AML-193 (cell line): ENCODE measurements at regions not wholly inside any gene's neighbourhood (a gene's known extent, or its start where the extent isn't known, plus 50 kb on each side); places are given as distances from the start of the nearest gene placed in this dataset.
"Not testable (repeated sequence)": the region's sequence is repeated elsewhere in the genome, so short reads cannot be mapped to it uniquely, and the experiment has no call there.

Source experiments
- DNase-seq, 2 experiments: peaks; one replicate each; lab custom pipeline; 2025; lab: John Stamatoyannopoulos, UW

- DNase-seq: no peak
Measured at GRCh38 chr6:67224989-67225388, 1410.1 kb upstream of the ADGRB3 start.

DNA sequence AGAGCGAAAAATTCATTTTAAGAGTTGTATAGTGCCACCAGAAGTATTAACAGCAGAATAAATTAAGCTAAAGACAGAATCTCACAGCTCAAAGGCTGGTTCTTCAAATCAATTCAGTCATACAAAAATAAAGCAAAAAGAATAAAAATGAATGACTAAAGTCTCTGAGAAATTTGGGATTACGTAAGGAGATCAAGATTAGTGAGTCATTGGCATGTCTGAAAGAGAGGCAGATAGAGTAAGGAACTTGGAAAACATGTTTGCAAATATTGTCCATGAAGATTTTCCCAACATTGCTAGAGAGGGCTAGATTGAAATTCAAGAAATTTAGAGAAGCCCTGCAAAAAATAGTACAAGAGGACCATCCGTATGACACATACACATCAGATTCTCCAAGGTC is 1413.9 kb upstream of the ADGRB3 start:
- DNase-seq: no peak

GRCh38 chr6:67219346-67219745 is 1415.7 kb upstream of the ADGRB3 start:
- no peak for DNase-seq

GRCh38 chr6:67212584-67212983 is 1422.5 kb upstream of the ADGRB3 start:
- no peak for DNase-seq

DNA sequence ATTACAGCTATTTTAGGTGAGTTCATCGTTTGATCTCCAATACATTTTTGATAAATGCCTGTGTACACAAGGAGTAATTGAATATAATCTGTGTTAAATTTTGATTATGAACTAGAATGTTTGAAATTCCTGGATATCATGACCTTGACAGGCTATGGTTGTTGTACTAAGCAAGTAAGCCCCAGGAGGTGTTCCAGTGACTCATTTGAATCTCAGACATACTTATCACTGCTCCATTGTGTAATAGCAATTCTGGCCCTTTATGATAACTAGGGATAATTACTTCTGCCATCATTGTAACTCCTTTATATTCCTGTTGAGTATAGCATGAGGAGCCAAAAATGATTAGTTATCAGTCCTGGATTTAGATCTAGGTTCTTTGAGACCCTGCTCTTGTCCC is 1424.6 kb upstream of the ADGRB3 start:
- no peak for DNase-seq

- no peak for DNase-seq
Measured at GRCh38 chr6:67201563-67201962, 1433.5 kb upstream of the ADGRB3 start.

DNA sequence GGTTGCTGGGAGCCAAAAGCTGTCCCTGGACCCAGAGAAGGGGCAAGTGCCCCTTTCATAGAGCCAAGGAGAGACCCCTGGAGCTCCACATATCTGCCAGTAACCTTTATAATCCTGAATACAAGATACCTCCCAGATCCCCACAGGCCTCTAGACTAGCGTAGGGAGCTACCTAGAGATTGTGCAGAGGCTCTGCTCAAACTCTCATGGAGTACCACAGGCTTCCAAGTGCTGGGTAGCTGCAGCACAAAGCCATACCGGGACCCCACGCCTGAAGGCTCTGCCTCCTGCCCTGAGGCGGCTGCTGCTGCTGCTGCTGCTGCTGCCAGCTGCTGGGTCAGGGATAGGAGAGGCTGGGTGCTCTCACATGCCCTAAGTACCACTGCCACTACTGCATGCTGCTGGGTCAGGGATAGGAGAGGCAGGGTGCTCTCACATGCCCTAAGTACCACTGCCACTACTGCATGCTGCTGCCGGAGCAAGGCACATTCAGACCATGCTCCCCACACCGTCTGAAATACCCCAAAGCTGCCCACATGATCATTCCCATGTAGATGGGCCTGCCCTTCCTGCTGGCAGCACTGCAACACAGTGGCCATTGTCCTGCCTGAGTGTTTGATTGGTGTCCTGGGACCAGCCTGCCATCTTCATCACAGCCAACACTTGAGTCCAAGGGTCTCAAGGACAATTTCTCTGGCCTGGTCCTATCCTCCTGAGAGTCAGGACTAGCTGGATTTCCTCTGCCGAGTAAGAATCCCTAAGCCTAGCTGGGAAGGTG is 1434.3 kb upstream of the ADGRB3 start:
- no peak for DNase-seq

DNA sequence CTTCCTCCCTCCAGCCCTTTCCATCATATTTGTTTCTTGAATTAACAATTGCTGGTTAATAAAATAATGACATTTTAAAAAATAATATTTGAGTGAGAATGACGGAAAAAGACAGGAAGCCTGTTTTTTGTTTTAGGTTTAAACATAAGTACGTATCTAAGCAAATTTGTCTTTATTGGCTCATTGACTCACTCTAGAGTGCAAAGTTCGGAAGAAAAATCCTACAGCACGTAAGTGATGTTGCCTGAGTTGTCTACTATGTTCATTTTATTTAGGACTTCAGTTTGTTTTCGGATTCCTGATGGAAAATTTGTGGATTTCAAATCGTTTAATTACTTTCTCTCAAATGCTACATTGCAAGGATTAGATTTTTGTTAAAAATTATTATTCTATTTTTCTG is 1435.7 kb upstream of the ADGRB3 start:
- no peak for DNase-seq

- no peak for DNase-seq
Measured at GRCh38 chr6:67190733-67191132, 1444.3 kb upstream of the ADGRB3 start.

GRCh38 chr6:67184405-67184804 is 1450.7 kb upstream of the ADGRB3 start:
- no peak for DNase-seq

DNA sequence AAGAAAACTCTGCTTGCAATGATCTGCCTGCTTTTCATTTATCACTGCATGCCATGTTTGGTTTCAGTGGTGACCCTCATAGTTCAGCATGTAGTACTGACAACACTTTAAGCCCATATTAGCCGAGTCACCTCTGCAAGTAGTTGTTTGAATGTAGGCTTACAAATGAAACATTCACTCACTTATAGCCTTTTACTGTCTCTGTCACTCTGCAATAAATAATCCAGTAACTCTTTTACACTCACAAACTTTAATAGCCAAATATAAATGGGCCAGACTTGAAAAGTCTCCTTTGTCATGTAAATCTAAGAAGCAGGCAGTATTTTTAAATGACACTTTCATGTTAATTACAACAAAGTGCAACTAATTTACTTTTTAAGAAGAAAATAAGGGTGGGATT is 1460.0 kb upstream of the ADGRB3 start:
- no peak for DNase-seq

- no peak for DNase-seq
Measured at GRCh38 chr6:67165606-67166005, 1458.6 kb upstream of the EYS start.

DNA sequence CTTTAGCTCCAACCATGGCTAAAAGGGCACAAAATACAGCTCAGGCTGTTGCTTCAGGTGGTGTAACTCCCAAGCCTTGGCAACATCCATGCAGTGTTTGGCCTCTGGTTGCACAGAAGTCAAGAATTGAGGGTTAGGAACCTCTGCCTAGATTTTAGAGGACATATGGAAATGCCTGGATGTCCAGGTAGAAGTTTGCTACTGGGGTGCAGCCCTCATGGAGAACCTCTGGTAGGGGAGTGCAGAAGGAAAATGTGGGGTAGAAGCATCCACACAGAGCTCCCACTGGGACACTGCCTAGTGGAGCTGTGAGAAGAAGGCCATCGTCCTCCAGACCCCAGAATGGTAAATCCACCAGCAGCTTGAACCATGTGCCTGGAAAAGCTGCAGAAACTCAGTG is 1453.8 kb upstream of the EYS start:
- DNase-seq: no peak

DNA sequence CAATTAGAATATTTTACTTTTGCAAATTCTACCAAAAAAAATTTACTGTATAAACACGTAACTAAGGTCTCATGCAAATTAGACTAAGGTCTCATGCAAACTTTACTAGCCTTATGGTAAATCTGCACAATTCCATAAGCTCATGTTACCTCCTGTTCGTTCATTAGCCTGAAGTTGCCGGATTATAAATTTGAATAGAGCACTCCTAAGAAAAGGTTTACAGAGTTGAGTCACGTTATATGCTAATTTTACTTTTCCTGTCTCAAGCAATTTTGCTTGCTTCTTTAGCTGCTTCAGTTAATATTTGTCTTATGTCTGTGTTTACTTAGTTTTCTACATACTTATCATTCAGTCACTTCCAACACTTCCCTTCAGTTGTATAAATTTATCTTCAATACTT is 1434.0 kb upstream of the EYS start:
- DNase-seq: no peak

DNA sequence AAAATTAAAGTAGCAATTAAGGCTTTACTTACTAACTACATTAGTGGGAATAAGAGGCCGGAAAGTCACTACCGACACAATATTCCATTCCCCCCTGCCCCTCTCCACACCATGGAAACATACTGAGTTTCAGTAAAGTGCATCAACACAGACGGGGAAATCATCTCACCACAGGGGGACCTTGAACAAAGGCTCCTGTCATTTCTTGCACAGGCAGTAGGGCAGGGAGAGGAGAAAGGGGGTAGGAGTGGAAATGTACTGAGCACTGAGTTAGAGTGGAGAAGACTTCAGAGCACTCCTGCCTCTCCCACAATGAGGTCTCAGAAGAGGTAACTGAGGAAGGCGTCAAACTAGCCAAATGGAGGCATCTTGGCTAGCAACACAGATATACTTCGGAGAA is 1426.9 kb upstream of the EYS start:
- no peak for DNase-seq

GRCh38 chr6:67131827-67132226 is 1424.8 kb upstream of the EYS start:
- no peak for DNase-seq

GRCh38 chr6:67129780-67130179 is 1422.8 kb upstream of the EYS start:
- no peak for DNase-seq

DNA sequence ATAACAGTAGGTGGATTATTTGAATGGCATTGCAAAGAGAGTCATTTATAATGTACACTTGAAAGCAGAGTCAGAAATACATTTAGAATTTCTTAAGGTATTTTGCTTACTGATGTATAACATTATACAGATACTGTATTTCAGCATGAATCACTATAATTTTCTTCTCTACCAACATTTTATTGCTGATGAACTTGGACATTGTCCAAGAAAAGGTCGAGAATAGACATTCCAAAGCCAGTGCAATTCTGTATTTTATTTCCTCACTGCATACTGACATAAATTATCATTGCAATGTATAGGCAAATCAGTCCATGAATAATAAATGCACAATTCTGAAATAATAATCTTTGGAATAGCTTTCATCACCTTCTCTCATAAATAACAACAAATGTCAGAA is 1420.0 kb upstream of the EYS start:
- DNase-seq: no peak

- no peak for DNase-seq
Measured at GRCh38 chr6:67121115-67121514, 1414.1 kb upstream of the EYS start.

DNA sequence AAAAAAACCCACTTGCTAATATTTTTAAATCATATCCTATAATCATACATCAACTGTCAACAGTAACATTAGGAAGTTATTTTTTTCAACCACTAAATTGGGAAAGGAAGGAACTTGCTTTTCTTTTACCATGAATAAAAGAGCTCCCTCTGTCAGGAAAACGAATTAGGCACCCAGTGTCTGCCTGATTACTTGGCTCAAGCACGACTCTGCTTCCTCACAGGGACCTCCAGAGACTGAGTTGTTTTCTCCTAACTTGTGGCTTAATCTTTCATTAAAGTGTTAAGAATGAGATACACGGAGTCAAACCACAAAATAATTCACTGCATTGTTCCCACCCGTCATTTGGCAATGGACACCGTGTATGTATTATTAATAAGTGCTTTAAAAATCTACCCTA is 1405.1 kb upstream of the EYS start:
- no peak for DNase-seq

- no peak for DNase-seq
Measured at GRCh38 chr6:67102743-67103142, 1395.7 kb upstream of the EYS start.

- not testable (repeated sequence) for DNase-seq
Measured at GRCh38 chr6:67095618-67096226, 1388.7 kb upstream of the EYS start.

GRCh38 chr6:67094431-67094946 is 1387.5 kb upstream of the EYS start:
- no peak for DNase-seq

GRCh38 chr6:67073938-67074337 is 1366.9 kb upstream of the EYS start:
- no peak for DNase-seq
